OCI-LY7 (cell line): ENCODE measurements at regions not wholly inside any gene's neighbourhood (a gene's known extent, or its start where the extent isn't known, plus 50 kb on each side); places are given as distances from the start of the nearest gene placed in this dataset.
"Not testable (repeated sequence)": the region's sequence is repeated elsewhere in the genome, so short reads cannot be mapped to it uniquely, and the experiment has no call there.

Experiments
- BruUV-seq: library from RNA; stranded (reverse); fragments of 400-500 nt; replicated peaks from 2 replicates; lab custom pipeline; 2021; lab: Mats Ljungman, UMichigan
- CTCF ChIA-PET: fragments of 300-600 bp; sonication (Branson Sonifier 250); formaldehyde crosslinking; loops from one replicate; lab custom pipeline; 2022; ENCODE audit warnings: antibody characterized with exemption; ENCODE audit not compliant: unreplicated experiment; lab: Charles Lee
- POLR2A ChIA-PET: fragments of 300-600 bp; sonication (Branson Sonifier 250); formaldehyde crosslinking; loops from one replicate; lab custom pipeline; 2022; ENCODE audit warnings: antibody characterized with exemption; lab: Charles Lee
- DNase-seq: peaks from one replicate; pipeline ENCODE4 v3.0.0-alpha.2; 2015; ENCODE audit warnings: low spot score
- H2AFZ ChIP-seq: fragments of 200-600 bp; sonication (generic), shearing (Covaris generic); 2 replicates; pipeline ENCODE4 v1.6.1; 2014; ENCODE audit warnings: mild to moderate bottlenecking, antibody characterized with exemption, low read length, moderate library complexity
- H3K27ac ChIP-seq: fragments of 200-600 bp; sonication (generic); 2 replicates; pipeline ENCODE4 v1.5.1; 2014; ENCODE audit warnings: mixed run types, low read depth, mild to moderate bottlenecking, moderate library complexity, low read length, inconsistent platforms; ENCODE audit not compliant: poor library complexity, severe bottlenecking
- H3K36me3 ChIP-seq: fragments of 200-600 bp; sonication (generic); 2 replicates; pipeline ENCODE4 v1.6.1; 2014; ENCODE audit warnings: mild to moderate bottlenecking, antibody characterized with exemption, low read length, moderate library complexity, mixed read lengths; ENCODE audit not compliant: insufficient read depth
- H3K4me1 ChIP-seq: fragments of 200-600 bp; sonication (generic); 2 replicates; pipeline ENCODE4 v1.5.1; 2014; ENCODE audit warnings: mild to moderate bottlenecking, low read length; ENCODE audit not compliant: insufficient read depth, poor library complexity, severe bottlenecking
- H3K4me2 ChIP-seq: fragments of 200-600 bp; sonication (generic); 2 replicates; pipeline ENCODE4 v1.6.1; 2014; ENCODE audit warnings: mild to moderate bottlenecking, low read length
- H3K4me3 ChIP-seq: fragments of 200-600 bp; sonication (generic); 2 replicates; pipeline ENCODE4 v1.5.1; 2014; ENCODE audit warnings: mild to moderate bottlenecking, low read depth, low read length; ENCODE audit not compliant: poor library complexity, severe bottlenecking
- H3K79me2 ChIP-seq: fragments of 200-600 bp; sonication (generic); 2 replicates; pipeline ENCODE4 v1.6.1; 2016; ENCODE audit warnings: low read depth, mild to moderate bottlenecking, low read length, moderate library complexity, mixed read lengths; ENCODE audit not compliant: insufficient read depth
- H3K9me2 ChIP-seq: fragments of 200-600 bp; sonication (generic); 2 replicates; pipeline ENCODE4 v1.6.1; 2016; ENCODE audit warnings: mild to moderate bottlenecking, low read length, mixed read lengths; ENCODE audit not compliant: insufficient read depth
- H3K9me3 ChIP-seq: fragments of 200-600 bp; sonication (generic); 2 replicates; pipeline ENCODE4 v1.6.1; 2014; ENCODE audit warnings: mild to moderate bottlenecking, mixed run types, low read length, mixed read lengths
- H4K20me1 ChIP-seq: fragments of 200-600 bp; sonication (generic); 2 replicates; pipeline ENCODE4 v1.6.1; 2014; ENCODE audit warnings: mild to moderate bottlenecking, antibody characterized with exemption, low read length, moderate library complexity, mixed read lengths; ENCODE audit not compliant: insufficient read depth
- EZH2phosphoT487 ChIP-seq: fragments of 200-600 bp; sonication (generic); IDR thresholded peaks from 2 replicates; pipeline ENCODE4 v1.6.1; 2018; ENCODE audit warnings: low read depth, borderline replicate concordance, mild to moderate bottlenecking, mixed run types, antibody characterized with exemption, low read length, moderate library complexity, mixed read lengths
- intact Hi-C: fragments of 100-400 bp; cut with micrococcal nuclease; formaldehyde crosslinking; loops from one replicate; pipeline ENCODE4 v1.10.0; 2022; ENCODE audit not compliant: unreplicated experiment
- TF ChIP-seq, protein P1 (sequence below): fragments of 200-600 bp; sonication (generic); conservative IDR thresholded peaks from 2 replicates; pipeline ENCODE4 v1.5.1; 2014; ENCODE audit warnings: mild to moderate bottlenecking, antibody characterized with exemption, low read length, moderate library complexity, mixed read lengths

DNA sequence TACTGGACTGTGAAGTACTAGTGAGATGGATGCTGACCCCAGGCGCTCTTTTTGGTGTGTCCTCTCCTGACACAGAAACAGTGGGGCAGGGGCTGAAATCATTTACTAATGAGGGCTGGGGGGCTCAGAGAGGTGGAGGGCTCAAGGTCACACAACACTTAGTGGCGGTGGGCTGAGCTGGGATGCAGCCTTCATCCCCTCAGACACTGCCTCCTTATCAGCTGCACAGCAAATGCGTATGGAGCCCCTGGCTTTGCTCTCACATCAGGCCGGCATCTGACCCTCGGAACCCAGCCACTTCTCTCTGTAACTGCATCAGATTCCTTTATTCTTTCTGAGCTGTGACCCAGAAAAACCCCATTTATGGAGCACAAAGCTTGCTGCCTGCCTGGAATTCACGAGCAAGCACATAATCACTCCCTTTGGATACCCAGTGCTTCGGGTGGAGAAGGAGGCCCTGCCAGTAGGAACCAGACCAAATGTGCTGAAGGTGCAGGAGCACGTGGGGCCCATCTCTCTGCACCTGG lies 736.6 kb downstream of the TBC1D22A start:
- H3K4me2 ChIP-seq: no peak overlapping the region
- peaks cover 10% of the 10 kb centered on the region for H3K4me1 ChIP-seq
- intact Hi-C loops: no loop called here
- H3K9me2 ChIP-seq: no peaks in the 10 kb centered on the region
- DNase-seq: no peak
- H2AFZ ChIP-seq: no peak overlapping the region
- H3K9me3 ChIP-seq: peaks cover 22% of the 10 kb centered on the region
- ChIA-PET POLR2A (interaction anchor here (0.6 kb wide), 1 partner anchor 45 kb away, joined by 3 read pairs; no protein-coding TSS in a partner anchor), CTCF (no interaction called here)
- no peaks in the 10 kb centered on the region for H4K20me1 ChIP-seq
- H3K4me3 ChIP-seq: no peak overlapping the region
- BruUV-seq: no TSS peak
- H3K27ac ChIP-seq: no peak overlapping the region
- no peaks in the 10 kb centered on the region for H3K36me3 ChIP-seq
- TF ChIP-seq, protein P1, sequence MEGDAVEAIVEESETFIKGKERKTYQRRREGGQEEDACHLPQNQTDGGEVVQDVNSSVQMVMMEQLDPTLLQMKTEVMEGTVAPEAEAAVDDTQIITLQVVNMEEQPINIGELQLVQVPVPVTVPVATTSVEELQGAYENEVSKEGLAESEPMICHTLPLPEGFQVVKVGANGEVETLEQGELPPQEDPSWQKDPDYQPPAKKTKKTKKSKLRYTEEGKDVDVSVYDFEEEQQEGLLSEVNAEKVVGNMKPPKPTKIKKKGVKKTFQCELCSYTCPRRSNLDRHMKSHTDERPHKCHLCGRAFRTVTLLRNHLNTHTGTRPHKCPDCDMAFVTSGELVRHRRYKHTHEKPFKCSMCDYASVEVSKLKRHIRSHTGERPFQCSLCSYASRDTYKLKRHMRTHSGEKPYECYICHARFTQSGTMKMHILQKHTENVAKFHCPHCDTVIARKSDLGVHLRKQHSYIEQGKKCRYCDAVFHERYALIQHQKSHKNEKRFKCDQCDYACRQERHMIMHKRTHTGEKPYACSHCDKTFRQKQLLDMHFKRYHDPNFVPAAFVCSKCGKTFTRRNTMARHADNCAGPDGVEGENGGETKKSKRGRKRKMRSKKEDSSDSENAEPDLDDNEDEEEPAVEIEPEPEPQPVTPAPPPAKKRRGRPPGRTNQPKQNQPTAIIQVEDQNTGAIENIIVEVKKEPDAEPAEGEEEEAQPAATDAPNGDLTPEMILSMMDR: no peak
- TF ChIP-seq EZH2phosphoT487: no peak
- no peaks in the 10 kb centered on the region for H3K79me2 ChIP-seq

DNA sequence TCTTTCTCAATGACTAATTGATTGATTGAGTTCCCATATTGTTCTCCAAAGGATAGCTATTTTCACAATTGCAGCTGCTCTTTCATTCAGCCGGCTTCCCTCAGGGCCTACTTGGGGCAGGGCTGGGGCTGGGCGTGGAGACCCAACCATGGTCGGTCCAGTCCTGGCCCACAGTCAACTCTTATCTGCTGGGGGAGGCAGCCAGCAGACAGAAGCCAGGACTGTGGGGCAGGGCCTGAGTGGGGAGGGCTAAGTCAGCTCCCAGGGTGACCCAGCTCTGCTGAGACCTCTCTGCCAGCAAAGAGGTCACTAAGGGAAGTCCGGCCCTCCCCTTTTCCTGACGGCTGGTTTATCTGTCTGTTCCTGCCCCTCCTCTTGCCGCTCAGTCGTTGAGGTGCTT lies 735.2 kb downstream of the TBC1D22A start:
- Histone ChIP-seq H3K4me3 (no peak overlapping the region), H3K9me3 (peaks cover 25% of the 10 kb centered on the region), H3K27ac (no peak overlapping the region), H2AFZ (no peak overlapping the region), H3K4me2 (no peak overlapping the region), H3K36me3 (no peaks in the 10 kb centered on the region), H3K4me1 (peaks cover 10% of the 10 kb centered on the region), H3K9me2 (no peaks in the 10 kb centered on the region), H3K79me2 (no peaks in the 10 kb centered on the region), H4K20me1 (no peaks in the 10 kb centered on the region)
- CTCF ChIA-PET: interaction anchor here (0.6 kb wide), 1 partner anchor 875 kb away, joined by 3 read pairs; no protein-coding TSS in a partner anchor
- POLR2A ChIA-PET: interaction anchor here (0.5 to 0.7 kb wide), 2 partner anchors 38 to 287 kb away, joined by 3 read pairs; no protein-coding TSS in a partner anchor
- TF ChIP-seq, protein P1: no peak
- TF ChIP-seq EZH2phosphoT487: no peak
- intact Hi-C loops: no loop called here
- no TSS peak for BruUV-seq
- DNase-seq: no peak

DNA sequence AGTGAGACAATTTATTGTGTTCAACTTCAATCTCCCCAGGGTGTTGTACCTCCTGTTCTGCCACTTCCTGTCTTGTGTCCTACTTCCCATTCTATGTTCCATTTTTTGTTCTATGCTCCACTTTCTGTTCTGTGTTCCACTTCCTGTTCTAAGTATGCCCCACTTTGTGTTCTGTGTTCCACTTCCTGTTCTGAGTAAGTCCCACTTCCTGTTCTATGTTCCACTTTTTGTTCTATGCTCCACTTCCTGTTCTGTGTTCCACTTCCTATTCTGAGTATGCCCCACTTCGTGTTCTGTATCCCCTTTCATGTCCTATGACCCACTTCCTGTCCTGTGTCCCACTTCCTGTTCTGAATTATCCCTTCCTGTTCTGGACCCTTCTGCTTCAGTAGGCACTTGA lies 732.7 kb downstream of the TBC1D22A start:
- no TSS peak for BruUV-seq

DNA sequence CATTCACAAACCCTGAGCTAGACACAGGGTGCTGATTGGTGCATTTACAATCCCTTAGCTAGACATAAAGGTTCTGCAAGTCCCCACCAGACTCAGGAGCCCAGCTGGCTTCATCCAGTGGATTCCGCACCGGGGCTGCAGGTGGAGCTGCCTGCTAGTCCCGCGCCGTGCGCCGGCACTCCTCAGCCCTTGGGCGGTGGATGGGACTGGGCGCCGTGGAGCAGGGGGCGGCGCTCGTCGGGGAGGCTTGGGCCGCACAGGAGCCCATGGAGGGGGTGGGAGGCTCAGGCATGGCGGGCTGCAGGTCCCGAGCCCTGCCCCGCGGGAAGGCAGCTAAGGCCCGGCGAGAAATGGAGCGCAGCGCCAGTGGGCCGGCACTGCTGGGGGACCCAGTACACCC lies 725.7 kb downstream of the TBC1D22A start:
- BruUV-seq, CTCF ChIA-PET, H3K4me1 ChIP-seq, H3K79me2 ChIP-seq, H3K9me3 ChIP-seq, H3K4me2 ChIP-seq, intact Hi-C loops, DNase-seq, H3K9me2 ChIP-seq, H3K4me3 ChIP-seq, H2AFZ ChIP-seq, POLR2A ChIA-PET, H3K27ac ChIP-seq, H3K36me3 ChIP-seq, H4K20me1 ChIP-seq: not testable (repeated sequence)

More for the DNA sequence above, 732.7 kb downstream of the TBC1D22A start:
- intact Hi-C loops: no loop called here
- Histone ChIP-seq H2AFZ (no peak overlapping the region), H3K9me2 (no peaks in the 10 kb centered on the region), H3K36me3 (no peaks in the 10 kb centered on the region), H3K4me3 (no peak overlapping the region), H3K79me2 (no peaks in the 10 kb centered on the region), H3K4me1 (peaks cover 10% of the 10 kb centered on the region), H4K20me1 (no peaks in the 10 kb centered on the region), H3K27ac (peak overlapping the region; percentile 55), H3K4me2 (no peak overlapping the region), H3K9me3 (peaks cover 19% of the 10 kb centered on the region)
- POLR2A ChIA-PET: no interaction called here
- TF ChIP-seq EZH2phosphoT487: no peak
- TF ChIP-seq, protein P1: no peak
- CTCF ChIA-PET: no interaction called here
- peak; percentile 62 for DNase-seq
